PC-3 (cell line): ENCODE measurements at regions not wholly inside any gene's neighbourhood (a gene's known extent, or its start where the extent isn't known, plus 50 kb on each side); places are given as distances from the start of the nearest gene placed in this dataset.

ENCODE experiments used
- CTCF ChIP-seq: fragments of 300-600 bp; sonication (generic); conservative IDR thresholded peaks from 2 replicates; pipeline ENCODE4 v1.5.1; 2017; ENCODE audit warnings: antibody characterized with exemption, low read depth, mild to moderate bottlenecking, low read length
- EZH2 ChIP-seq: fragments of 300-600 bp; sonication (generic); IDR thresholded peaks from one replicate; pipeline ENCODE4 v1.6.1; 2017; ENCODE audit warnings: antibody characterized with exemption, mild to moderate bottlenecking, low read length; ENCODE audit not compliant: unreplicated experiment
- EZH2phosphoT487 ChIP-seq: fragments of 300-600 bp; sonication (generic); IDR thresholded peaks from 2 replicates; pipeline ENCODE4 v1.6.1; 2018; ENCODE audit warnings: mild to moderate bottlenecking, antibody characterized with exemption, low read length, borderline replicate concordance

- TF ChIP-seq CTCF (no peak), EZH2 (no peak), EZH2phosphoT487 (no peak)
Observed at GRCh38 chr6:153668758-153669157, 370.3 kb upstream of the OPRM1 start.
